ENCODE measurements at regions not wholly inside any gene's neighbourhood (a gene's known extent, or its start where the extent isn't known, plus 50 kb on each side); places are given as distances from the start of the nearest gene placed in this dataset.
"Not testable (repeated sequence)": the region's sequence is repeated elsewhere in the genome, so short reads cannot be mapped to it uniquely, and the experiment has no call there.

DNA sequence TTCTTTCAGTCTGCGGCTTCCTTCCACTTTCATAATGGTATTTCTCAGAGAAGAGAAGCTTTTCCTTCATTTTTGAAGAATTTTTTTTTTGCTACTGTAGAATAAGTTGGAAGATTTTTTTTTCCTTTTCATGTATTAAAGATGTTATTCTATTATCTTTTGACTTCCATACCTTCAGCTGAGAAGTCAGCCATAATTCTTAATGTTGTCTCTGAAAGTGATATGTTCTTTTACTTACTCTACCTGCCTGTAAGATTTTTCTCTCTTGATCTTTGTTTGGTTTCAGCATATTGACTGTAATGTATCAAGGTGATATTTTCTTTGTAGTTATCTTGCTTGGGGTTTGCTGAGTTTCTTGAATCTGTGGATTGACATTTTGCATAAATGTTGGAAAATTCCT is 143.5 kb upstream of the TOX3 start:
- H3K4me1 ChIP-seq (ENCODE audit: control insufficient read depth in 1 of 2, insufficient read depth in 2 of 2, low read length in 2 of 2), result no peaks in the 10 kb centered on the region

DNA sequence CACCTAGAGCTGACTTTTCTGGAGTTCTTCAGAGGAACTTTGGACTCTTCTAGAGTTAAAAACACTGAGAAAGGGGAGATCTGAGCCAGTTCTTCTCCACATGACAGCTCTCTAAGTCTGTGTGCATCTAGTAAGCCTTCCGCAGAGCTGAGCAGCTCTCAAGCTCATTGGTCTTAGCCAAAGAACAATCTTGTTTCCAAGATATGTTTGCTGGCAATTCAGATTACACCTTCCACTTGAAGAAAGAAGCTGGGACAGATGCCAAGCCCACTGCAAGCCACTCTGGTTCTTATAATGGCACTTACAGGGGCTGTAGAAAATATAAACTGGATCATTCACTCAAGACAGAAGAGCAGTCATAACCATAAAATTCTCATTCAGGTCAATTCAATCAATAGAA is 134.1 kb upstream of the TOX3 start:
- Histone ChIP-seq H3K4me3 (ENCODE audit: low read depth in 1 of 2, low read length in 2 of 2) (no peak overlapping the region), H3K4me1 (ENCODE audit: control insufficient read depth in 1 of 2, insufficient read depth in 2 of 2, low read length in 2 of 2) (no peaks in the 10 kb centered on the region), H3K9ac (ENCODE audit: low read depth in 1 of 2, low read length in 2 of 2) (no peak overlapping the region), H3K27ac (ENCODE audit: low read depth, low read length) (no peak overlapping the region), H3K9me3 (ENCODE audit: control insufficient read depth in 1 of 2, low read length in 2 of 2) (no peaks in the 10 kb centered on the region), H3K27me3 (ENCODE audit: control insufficient read depth in 1 of 2, insufficient read depth in 2 of 2, low read length in 2 of 2) (no peaks in the 10 kb centered on the region), H3K36me3 (ENCODE audit: control insufficient read depth in 1 of 2, insufficient read depth in 2 of 2, low read length in 2 of 2) (no peaks in the 10 kb centered on the region)

More for the DNA sequence above, 143.5 kb upstream of the TOX3 start:
- peaks cover 8 to 15% of the 10 kb centered on the region in 2 donors for H3K9me3 ChIP-seq (ENCODE audit: control insufficient read depth in 1 of 2, low read length in 2 of 2)
- no peaks in the 10 kb centered on the region for H3K27me3 ChIP-seq (ENCODE audit: control insufficient read depth in 1 of 2, insufficient read depth in 2 of 2, low read length in 2 of 2)
- no peak overlapping the region for H3K9ac ChIP-seq (ENCODE audit: low read depth in 1 of 2, low read length in 2 of 2)
- H3K27ac ChIP-seq (ENCODE audit: low read depth, low read length), result no peak overlapping the region
- H3K36me3 ChIP-seq (ENCODE audit: control insufficient read depth in 1 of 2, insufficient read depth in 2 of 2, low read length in 2 of 2), result no peaks in the 10 kb centered on the region
- H3K4me3 ChIP-seq (ENCODE audit: low read depth in 1 of 2, low read length in 2 of 2), result no peak overlapping the region

DNA sequence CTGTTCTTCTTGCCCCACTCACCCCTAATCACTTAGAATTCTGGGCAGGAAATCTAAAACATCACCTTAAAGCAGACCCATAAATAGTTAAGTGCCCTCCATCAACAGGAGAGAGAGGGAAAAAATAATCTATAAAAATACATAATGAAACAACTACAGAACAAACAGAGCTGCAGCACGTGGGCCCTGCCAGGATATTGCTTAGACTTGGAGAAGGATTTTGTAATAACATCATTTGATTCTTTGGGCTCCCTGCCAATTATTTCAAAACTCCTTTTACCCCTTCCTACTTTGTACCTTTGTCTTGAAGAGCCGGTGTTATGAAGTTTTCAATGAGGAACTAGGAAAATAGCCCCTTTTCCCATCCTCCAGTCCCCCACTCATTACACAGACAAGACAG is 130.6 kb upstream of the TOX3 start:
- H3K9me3 ChIP-seq (ENCODE audit: control insufficient read depth in 1 of 2, low read length in 2 of 2), result no peaks in the 10 kb centered on the region
- H3K27me3 ChIP-seq (ENCODE audit: control insufficient read depth in 1 of 2, insufficient read depth in 2 of 2, low read length in 2 of 2), result no peaks in the 10 kb centered on the region
- no peak overlapping the region for H3K4me3 ChIP-seq (ENCODE audit: low read depth in 1 of 2, low read length in 2 of 2)
- no peaks in the 10 kb centered on the region for H3K36me3 ChIP-seq (ENCODE audit: control insufficient read depth in 1 of 2, insufficient read depth in 2 of 2, low read length in 2 of 2)
- no peak overlapping the region for H3K9ac ChIP-seq (ENCODE audit: low read depth in 1 of 2, low read length in 2 of 2)
- H3K4me1 ChIP-seq (ENCODE audit: control insufficient read depth in 1 of 2, insufficient read depth in 2 of 2, low read length in 2 of 2), result no peaks in the 10 kb centered on the region
- H3K27ac ChIP-seq (ENCODE audit: low read depth, low read length), result no peak overlapping the region

DNA sequence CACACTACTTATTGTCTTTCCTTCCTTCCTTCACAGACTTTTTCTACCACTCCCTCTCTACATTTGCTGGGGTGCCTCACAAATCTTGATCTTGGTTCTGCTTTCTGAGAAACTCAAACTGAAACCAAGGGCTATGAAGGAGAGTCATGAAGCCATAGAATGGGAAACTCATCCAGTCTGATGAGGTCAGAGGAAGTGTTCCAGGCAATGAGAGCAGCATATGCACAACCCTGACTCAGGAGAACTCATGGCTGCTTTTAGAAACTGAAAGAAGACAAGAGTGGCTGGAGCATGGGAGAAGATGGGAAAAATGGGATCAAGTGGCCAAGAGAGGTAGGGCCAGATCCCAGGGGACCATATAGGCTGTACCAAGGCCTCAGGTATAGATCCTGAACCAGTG is 130.0 kb upstream of the TOX3 start:
- H3K9ac ChIP-seq (ENCODE audit: low read depth in 1 of 2, low read length in 2 of 2), result no peak overlapping the region
- no peaks in the 10 kb centered on the region for H3K27me3 ChIP-seq (ENCODE audit: control insufficient read depth in 1 of 2, insufficient read depth in 2 of 2, low read length in 2 of 2)
- H3K9me3 ChIP-seq (ENCODE audit: control insufficient read depth in 1 of 2, low read length in 2 of 2), result no peaks in the 10 kb centered on the region
- no peaks in the 10 kb centered on the region for H3K36me3 ChIP-seq (ENCODE audit: control insufficient read depth in 1 of 2, insufficient read depth in 2 of 2, low read length in 2 of 2)
- H3K27ac ChIP-seq (ENCODE audit: low read depth, low read length), result no peak overlapping the region
- H3K4me3 ChIP-seq (ENCODE audit: low read depth in 1 of 2, low read length in 2 of 2), result no peak overlapping the region
- no peaks in the 10 kb centered on the region for H3K4me1 ChIP-seq (ENCODE audit: control insufficient read depth in 1 of 2, insufficient read depth in 2 of 2, low read length in 2 of 2)

DNA sequence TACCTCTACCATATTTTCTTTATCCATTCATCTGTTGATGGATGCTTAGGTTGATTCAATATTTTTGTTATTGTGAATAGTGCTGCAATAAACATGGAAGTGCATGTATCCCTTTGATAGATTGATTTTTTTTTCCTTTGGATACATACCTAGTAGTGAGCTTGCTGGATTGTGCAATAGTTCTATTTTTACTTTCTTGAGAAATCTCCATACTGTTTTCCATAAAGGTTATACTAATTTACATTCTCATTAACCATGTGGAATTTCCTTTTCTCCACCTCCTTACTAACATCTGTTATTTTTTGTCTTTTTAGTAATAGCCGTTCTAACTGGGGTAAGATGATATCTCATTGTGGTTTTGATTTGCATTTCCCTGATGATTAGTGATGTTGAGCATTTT is 124.6 kb upstream of the TOX3 start:
- Histone ChIP-seq H3K9ac (ENCODE audit: low read depth in 1 of 2, low read length in 2 of 2) (no peak overlapping the region), H3K4me1 (ENCODE audit: control insufficient read depth in 1 of 2, insufficient read depth in 2 of 2, low read length in 2 of 2) (no peaks in the 10 kb centered on the region), H3K27ac (ENCODE audit: low read depth, low read length) (no peak overlapping the region), H3K36me3 (ENCODE audit: control insufficient read depth in 1 of 2, insufficient read depth in 2 of 2, low read length in 2 of 2) (no peaks in the 10 kb centered on the region), H3K4me3 (ENCODE audit: low read depth in 1 of 2, low read length in 2 of 2) (no peak overlapping the region), H3K9me3 (ENCODE audit: control insufficient read depth in 1 of 2, low read length in 2 of 2) (no peaks in the 10 kb centered on the region), H3K27me3 (ENCODE audit: control insufficient read depth in 1 of 2, insufficient read depth in 2 of 2, low read length in 2 of 2) (no peaks in the 10 kb centered on the region)

DNA sequence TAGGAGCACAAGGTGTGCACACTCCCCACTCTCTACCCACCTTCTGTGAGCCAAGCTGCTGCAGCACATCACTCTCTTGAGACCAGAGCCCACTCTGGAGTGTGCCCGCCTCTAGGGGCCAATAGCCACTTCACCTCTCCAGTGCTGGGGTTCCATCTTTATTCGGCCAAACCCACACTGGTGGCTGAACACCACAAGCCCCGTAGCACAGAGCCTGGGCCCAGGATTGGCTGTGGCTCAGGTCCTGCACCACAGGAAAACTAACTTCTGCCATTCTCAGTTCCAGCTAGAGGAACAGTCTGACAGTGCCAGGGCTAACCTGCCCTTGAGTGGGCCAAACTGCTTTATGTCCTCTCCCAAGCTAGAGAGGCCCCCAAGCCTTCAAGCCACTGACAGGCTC is 111.0 kb upstream of the TOX3 start:
- H3K9me3 ChIP-seq (ENCODE audit: control insufficient read depth in 1 of 2, low read length in 2 of 2), result peaks cover 7 to 9% of the 10 kb centered on the region in 2 donors

DNA sequence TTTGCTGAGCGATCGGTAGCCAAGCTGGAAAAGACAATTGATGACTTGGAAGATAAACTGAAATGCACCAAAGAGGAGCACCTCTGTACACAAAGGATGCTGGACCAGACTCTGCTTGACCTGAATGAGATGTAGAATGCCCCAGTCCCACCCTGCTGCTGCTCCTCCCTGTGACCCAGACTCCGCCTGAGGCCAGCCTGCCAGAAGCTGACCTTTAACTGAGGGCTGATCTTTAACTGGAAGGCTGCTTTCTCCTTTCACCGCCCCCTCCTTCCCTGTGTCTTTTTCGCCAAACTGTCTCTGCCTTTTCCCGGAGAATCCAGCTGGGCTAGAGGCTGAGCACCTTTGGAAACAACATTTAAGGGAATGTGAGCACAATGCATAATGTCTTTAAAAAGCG is 109.0 kb upstream of the TOX3 start:
- H3K9me3 ChIP-seq (ENCODE audit: control insufficient read depth in 1 of 2, low read length in 2 of 2); H3K27ac ChIP-seq (ENCODE audit: low read depth, low read length); H3K4me3 ChIP-seq (ENCODE audit: low read depth in 1 of 2, low read length in 2 of 2); H3K9ac ChIP-seq (ENCODE audit: low read depth in 1 of 2, low read length in 2 of 2); H3K27me3 ChIP-seq (ENCODE audit: control insufficient read depth in 1 of 2, insufficient read depth in 2 of 2, low read length in 2 of 2); H3K36me3 ChIP-seq (ENCODE audit: control insufficient read depth in 1 of 2, insufficient read depth in 2 of 2, low read length in 2 of 2); H3K4me1 ChIP-seq (ENCODE audit: control insufficient read depth in 1 of 2, insufficient read depth in 2 of 2, low read length in 2 of 2): not testable (repeated sequence)

More for the DNA sequence above, 111.0 kb upstream of the TOX3 start:
- no peaks in the 10 kb centered on the region for H3K4me1 ChIP-seq (ENCODE audit: control insufficient read depth in 1 of 2, insufficient read depth in 2 of 2, low read length in 2 of 2)
- no peaks in the 10 kb centered on the region for H3K36me3 ChIP-seq (ENCODE audit: control insufficient read depth in 1 of 2, insufficient read depth in 2 of 2, low read length in 2 of 2)
- no peak overlapping the region for H3K27ac ChIP-seq (ENCODE audit: low read depth, low read length)
- H3K9ac ChIP-seq (ENCODE audit: low read depth in 1 of 2, low read length in 2 of 2), result no peak overlapping the region
- no peaks in the 10 kb centered on the region for H3K27me3 ChIP-seq (ENCODE audit: control insufficient read depth in 1 of 2, insufficient read depth in 2 of 2, low read length in 2 of 2)
- no peak overlapping the region for H3K4me3 ChIP-seq (ENCODE audit: low read depth in 1 of 2, low read length in 2 of 2)

DNA sequence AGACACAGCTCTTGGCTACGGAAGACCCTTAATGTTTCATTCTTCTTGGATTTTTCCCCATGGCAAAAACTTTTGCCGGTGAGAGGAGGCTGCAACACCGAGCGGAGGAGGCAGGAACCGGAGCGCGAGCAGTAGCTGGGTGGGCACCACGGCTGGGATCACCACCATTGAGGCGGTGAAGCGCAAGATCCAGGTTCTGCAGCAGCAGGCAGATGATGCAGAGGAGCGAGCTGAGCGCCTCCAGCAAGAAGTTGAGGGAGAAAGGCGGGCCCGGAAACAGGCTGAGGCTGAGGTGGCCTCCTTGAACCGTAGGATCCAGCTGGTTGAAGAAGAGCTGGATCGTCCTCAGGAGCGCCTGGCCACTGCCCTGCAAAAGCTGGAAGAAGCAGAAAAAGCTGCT is 108.2 kb upstream of the TOX3 start:
- H3K27ac ChIP-seq (ENCODE audit: low read depth, low read length); H3K4me1 ChIP-seq (ENCODE audit: control insufficient read depth in 1 of 2, insufficient read depth in 2 of 2, low read length in 2 of 2); H3K27me3 ChIP-seq (ENCODE audit: control insufficient read depth in 1 of 2, insufficient read depth in 2 of 2, low read length in 2 of 2); H3K9me3 ChIP-seq (ENCODE audit: control insufficient read depth in 1 of 2, low read length in 2 of 2); H3K4me3 ChIP-seq (ENCODE audit: low read depth in 1 of 2, low read length in 2 of 2); H3K36me3 ChIP-seq (ENCODE audit: control insufficient read depth in 1 of 2, insufficient read depth in 2 of 2, low read length in 2 of 2); H3K9ac ChIP-seq (ENCODE audit: low read depth in 1 of 2, low read length in 2 of 2): not testable (repeated sequence)

DNA sequence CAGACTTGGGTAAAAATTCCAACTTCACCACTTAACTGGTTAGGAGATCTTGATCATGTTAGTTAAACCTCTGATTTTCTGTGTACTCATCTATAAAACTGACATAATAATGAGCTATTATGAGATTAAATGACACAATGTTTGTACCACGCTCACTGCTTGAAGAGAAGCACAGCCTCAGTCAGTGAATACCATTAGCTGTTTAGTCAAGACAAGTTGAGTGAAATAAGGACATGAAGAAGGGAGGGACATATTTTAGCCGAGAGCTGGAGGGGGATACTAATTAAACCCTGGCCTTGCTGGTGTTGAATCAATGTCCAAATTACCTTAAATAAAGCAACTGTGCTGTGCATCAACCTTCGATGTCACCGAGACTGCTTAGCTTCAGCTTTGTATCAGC is 105.1 kb upstream of the TOX3 start:
- no peak overlapping the region for H3K27ac ChIP-seq (ENCODE audit: low read depth, low read length)
- no peaks in the 10 kb centered on the region for H3K27me3 ChIP-seq (ENCODE audit: control insufficient read depth in 1 of 2, insufficient read depth in 2 of 2, low read length in 2 of 2)
- no peaks in the 10 kb centered on the region for H3K9me3 ChIP-seq (ENCODE audit: control insufficient read depth in 1 of 2, low read length in 2 of 2)
- H3K4me1 ChIP-seq (ENCODE audit: control insufficient read depth in 1 of 2, insufficient read depth in 2 of 2, low read length in 2 of 2), result no peaks in the 10 kb centered on the region
- no peak overlapping the region for H3K4me3 ChIP-seq (ENCODE audit: low read depth in 1 of 2, low read length in 2 of 2)
- no peak overlapping the region for H3K9ac ChIP-seq (ENCODE audit: low read depth in 1 of 2, low read length in 2 of 2)
- H3K36me3 ChIP-seq (ENCODE audit: control insufficient read depth in 1 of 2, insufficient read depth in 2 of 2, low read length in 2 of 2), result no peaks in the 10 kb centered on the region

DNA sequence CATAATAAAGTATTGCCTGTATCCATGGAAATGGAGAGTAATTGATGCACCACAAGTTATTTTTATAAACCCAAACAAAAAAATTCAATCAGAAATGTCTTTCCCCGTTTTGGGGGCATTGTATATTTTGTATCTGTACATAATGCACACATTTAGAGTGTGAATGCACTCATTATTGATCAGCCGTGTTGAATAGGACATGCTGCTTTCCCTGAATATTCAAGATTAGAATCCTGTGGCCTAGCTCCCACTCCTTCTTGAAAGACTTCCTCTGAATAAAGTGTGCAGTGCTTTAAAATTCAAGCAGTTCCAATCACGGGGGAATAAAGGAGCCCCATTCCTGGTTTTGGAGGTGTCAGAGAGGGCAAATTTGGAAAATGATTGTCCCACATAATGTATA is 103.8 kb upstream of the TOX3 start:
- Histone ChIP-seq H3K9ac (ENCODE audit: low read depth in 1 of 2, low read length in 2 of 2) (no peak overlapping the region), H3K36me3 (ENCODE audit: control insufficient read depth in 1 of 2, insufficient read depth in 2 of 2, low read length in 2 of 2) (no peaks in the 10 kb centered on the region), H3K27me3 (ENCODE audit: control insufficient read depth in 1 of 2, insufficient read depth in 2 of 2, low read length in 2 of 2) (no peaks in the 10 kb centered on the region), H3K9me3 (ENCODE audit: control insufficient read depth in 1 of 2, low read length in 2 of 2) (no peaks in the 10 kb centered on the region), H3K4me1 (ENCODE audit: control insufficient read depth in 1 of 2, insufficient read depth in 2 of 2, low read length in 2 of 2) (no peaks in the 10 kb centered on the region), H3K4me3 (ENCODE audit: low read depth in 1 of 2, low read length in 2 of 2) (no peak overlapping the region), H3K27ac (ENCODE audit: low read depth, low read length) (no peak overlapping the region)

DNA sequence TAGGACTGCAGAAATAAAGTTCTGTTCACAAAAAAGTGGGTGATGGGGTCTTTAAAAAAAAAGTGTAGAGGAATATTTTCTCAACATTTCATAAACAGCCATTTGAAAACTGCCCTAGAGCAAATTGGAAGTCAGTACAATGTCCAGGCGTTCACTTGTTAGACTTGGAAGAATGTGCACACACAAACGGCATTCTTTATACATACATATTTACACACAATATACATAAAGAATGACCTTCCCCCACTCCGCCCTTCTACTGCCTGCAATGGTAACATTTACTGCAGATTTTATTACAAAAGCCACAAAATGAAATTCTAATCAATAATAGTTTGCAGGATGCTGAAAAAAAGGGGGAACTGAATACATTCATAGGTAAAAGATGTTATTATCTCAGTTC is 103.4 kb upstream of the TOX3 start:
- no peak overlapping the region for H3K27ac ChIP-seq (ENCODE audit: low read depth, low read length)
- H3K27me3 ChIP-seq (ENCODE audit: control insufficient read depth in 1 of 2, insufficient read depth in 2 of 2, low read length in 2 of 2), result no peaks in the 10 kb centered on the region
- H3K9me3 ChIP-seq (ENCODE audit: control insufficient read depth in 1 of 2, low read length in 2 of 2), result no peaks in the 10 kb centered on the region
- no peaks in the 10 kb centered on the region for H3K36me3 ChIP-seq (ENCODE audit: control insufficient read depth in 1 of 2, insufficient read depth in 2 of 2, low read length in 2 of 2)
- no peaks in the 10 kb centered on the region for H3K4me1 ChIP-seq (ENCODE audit: control insufficient read depth in 1 of 2, insufficient read depth in 2 of 2, low read length in 2 of 2)
- no peak overlapping the region for H3K4me3 ChIP-seq (ENCODE audit: low read depth in 1 of 2, low read length in 2 of 2)
- no peak overlapping the region for H3K9ac ChIP-seq (ENCODE audit: low read depth in 1 of 2, low read length in 2 of 2)

All from duodenal mucosa (tissue), 2 donors.